ENCODE measurements at regions not wholly inside any gene's neighbourhood (a gene's known extent, or its start where the extent isn't known, plus 50 kb on each side); places are given as distances from the start of the nearest gene placed in this dataset.

DNA sequence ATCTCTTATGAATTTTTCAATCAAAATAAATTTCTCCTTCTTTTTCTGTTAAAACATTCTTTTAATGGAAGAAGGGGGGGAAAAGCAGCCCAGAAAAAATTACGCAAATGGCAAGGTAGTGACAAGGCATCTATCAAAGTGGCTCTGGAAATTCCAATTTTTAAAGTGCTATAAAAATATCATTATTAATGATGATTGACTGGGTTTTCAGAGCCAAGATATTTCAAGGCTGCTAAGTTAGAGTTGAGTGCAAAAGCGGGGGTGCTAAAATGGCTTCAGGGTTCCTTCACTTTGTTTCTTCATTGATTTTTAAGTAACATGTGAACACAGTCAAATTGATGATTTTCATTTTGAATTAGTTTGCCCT is 171.6 kb upstream of the CITED2 start:
- no peak for TF ChIP-seq SUZ12 (IDR thresholded peaks at IDR 0.05; ENCODE audit: extremely low read depth, insufficient read depth, insufficient read length)
- TF ChIP-seq ZNF274 (IDR thresholded peaks at IDR 0.05; ENCODE audit: low read depth, low read length), result no peak
- no peak for TF ChIP-seq YY1 (IDR thresholded peaks at IDR 0.05; ENCODE audit: insufficient read depth, insufficient read length)
